Fibroblast of the conjunctiva (primary cell): ENCODE measurements at regions not wholly inside any gene's neighbourhood (a gene's known extent, or its start where the extent isn't known, plus 50 kb on each side); places are given as distances from the start of the nearest gene placed in this dataset.
A peak's percentile ranks its signal among the peaks of the same experiment; 100 is the strongest.

Experiments used
- DNase-seq: peaks from one replicate; pipeline ENCODE4 v3.0.0-alpha.2; 2010; ENCODE audit warnings: low read depth

GRCh38 chr18:2425426-2426317 is 145.6 kb downstream of the METTL4 start:
- DNase-seq, result peak; percentile 23

GRCh38 chr18:2430191-2430590 is 141.1 kb downstream of the METTL4 start:
- DNase-seq, result no peak

GRCh38 chr18:2431806-2432205 is 139.5 kb downstream of the METTL4 start:
- no peak for DNase-seq

GRCh38 chr18:2433366-2433765 is 137.9 kb downstream of the METTL4 start:
- no peak for DNase-seq

DNA sequence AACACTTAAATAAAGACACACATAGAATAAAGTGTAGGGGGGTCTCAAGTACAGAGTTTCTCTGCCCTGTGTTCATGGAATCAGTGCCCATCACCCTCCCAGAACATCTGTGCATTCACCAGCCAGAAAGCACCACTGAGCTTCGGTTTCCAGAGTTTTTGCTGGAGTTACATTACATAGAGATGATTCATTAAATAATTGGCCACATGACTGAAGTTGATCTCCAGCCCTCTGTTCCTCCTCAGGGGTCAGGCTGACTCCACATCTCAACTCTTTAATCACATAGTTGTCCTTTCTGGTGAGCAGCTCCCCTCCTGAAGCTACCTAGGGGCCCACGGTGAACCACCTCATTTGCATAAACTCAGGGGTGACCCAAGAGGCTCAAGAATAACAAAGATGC is 129.8 kb downstream of the METTL4 start:
- no peak for DNase-seq

- DNase-seq, result no peak
Observed at GRCh38 chr18:2442006-2442405, 129.3 kb downstream of the METTL4 start.

GRCh38 chr18:2442726-2443275 is 128.5 kb downstream of the METTL4 start:
- DNase-seq, result no peak

GRCh38 chr18:2444201-2444875 is 127.0 kb downstream of the METTL4 start:
- DNase-seq, result no peak

GRCh38 chr18:2448565-2449151 is 122.6 kb downstream of the METTL4 start:
- DNase-seq, result no peak

GRCh38 chr18:2451556-2451955 is 119.7 kb downstream of the METTL4 start:
- DNase-seq, result no peak

DNA sequence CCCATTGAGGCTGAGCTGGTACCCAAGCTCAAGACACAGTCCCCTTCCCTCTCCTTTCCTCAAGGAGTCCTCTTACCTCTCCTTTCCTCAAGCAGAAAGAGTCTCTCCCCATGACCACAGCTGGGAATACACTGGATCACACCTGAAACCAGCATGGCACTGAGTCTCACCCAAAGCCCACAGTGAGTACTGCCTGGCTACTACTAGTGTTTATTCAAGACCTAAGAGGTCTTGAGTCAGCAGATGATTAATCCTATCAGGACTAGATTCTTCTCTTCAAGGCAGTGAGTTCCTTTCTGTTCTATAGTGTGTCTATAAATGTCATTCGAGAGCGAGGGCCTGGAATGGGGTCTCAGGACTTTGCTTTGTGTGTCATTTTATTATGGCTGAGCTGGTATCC is 111.4 kb downstream of the METTL4 start:
- DNase-seq, result no peak

- no peak for DNase-seq
Observed at GRCh38 chr18:2466978-2467377, 104.3 kb downstream of the METTL4 start.

DNA sequence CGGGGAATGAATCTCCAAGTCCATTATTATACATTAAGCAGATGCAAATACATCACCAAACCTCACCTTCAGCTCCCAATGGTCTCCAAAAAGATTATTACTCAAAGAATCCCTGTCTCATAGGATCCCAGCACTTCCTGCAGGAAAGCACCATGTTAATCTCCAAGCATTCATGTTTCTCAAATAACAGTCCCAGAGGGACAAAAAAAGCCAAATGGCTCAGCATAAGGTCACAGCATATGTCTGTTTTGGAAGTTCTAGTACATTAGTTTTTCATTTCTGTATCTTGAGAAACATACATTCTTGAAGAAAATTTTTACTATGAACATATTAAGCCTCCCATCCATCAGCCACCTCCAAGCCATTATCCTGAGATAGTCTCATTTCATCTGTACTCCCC is 103.3 kb downstream of the METTL4 start:
- DNase-seq, result no peak

DNA sequence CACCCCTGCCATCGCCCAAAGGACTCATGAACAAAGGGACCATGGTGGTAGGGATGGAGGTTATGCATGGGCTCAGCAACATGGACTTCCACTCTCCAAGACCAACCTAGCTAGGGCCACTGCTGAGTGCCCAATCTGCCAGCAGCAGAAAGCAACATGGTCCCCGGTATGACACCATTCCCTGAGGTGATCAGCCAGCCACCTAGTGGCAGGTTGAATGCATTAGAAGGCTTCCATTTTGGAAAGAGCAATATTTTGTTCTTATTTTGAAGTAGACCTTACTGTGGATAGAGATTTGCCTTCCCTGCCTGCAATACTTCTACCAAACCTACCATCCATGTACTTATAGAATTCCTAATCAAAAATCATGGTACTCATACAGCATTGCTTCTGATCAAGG is 99.8 kb downstream of the METTL4 start:
- DNase-seq, result no peak

DNA sequence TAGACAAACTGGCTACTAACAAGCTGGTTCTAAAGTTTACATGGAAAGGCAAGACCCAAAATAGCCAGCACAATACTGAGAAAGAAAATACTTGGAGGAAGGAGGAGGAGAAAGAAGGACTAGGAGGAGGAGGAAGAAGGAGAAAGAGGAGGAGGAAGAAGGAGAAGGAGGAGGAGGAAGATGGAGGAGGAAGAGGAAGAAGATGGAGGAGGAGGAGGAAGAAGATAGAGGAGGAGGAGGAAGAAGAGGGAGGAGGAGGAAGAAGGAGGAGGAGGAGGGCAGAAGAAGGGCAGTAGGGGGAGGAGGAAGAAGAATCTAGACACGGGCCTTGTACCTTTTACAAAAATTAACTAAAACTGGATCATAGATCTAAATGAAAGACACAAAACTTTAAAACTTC is 92.6 kb downstream of the METTL4 start:
- no peak for DNase-seq

DNA sequence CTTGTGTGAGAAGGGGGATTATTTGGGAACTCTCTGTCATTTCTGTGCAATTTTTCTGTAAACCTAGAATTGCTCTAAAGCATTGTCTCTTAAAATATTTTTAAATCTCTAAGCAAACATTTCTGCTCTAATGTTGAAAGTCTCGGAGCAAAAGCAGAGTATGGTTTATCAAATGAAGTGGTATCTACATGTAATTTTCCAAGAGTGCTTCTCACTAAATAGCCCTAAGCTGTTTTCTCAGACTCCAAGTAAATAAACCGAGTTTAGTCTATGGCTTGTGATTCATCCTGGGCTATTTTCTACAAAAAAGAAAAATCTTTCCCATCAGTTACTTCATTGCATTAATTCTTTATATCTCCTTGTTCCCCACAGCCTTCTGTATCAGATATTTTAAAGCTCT is 90.8 kb downstream of the METTL4 start:
- DNase-seq, result no peak

DNA sequence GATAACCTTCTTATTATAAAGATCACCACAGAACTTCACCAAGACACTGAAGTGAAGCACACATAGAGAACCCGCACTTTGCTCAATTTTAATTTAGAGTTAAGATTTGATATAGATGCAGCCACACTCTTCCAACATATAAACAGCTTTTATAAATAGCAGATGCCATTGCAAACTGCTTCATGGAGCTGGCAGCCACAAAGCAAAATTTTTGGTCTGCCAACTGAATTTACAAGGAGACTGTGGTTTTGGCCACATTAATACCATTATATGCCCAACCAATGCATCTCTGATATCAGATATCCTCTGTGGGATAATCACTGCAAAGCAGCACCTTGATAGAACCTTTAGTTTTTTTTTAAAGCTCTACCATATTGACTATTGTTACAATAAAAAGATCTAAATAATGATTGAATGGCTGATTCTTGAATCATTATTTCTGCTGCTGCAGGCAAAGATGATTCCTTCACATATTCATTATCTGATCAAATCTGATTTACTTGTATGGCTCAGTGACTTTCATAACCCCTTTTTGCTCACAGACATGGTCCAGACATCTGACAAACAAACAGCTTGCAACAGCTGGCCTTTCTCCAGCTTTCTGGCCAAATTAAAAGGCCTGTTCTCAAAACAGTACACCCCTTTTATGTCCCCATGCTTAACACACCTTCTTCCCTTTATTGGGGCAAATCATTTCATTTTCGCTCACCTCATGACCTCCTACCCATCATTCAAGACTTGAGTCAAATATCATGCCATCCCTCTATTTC is 88.4 kb downstream of the METTL4 start:
- DNase-seq, result no peak

GRCh38 chr18:2485983-2486382 is 85.3 kb downstream of the METTL4 start:
- no peak for DNase-seq

DNA sequence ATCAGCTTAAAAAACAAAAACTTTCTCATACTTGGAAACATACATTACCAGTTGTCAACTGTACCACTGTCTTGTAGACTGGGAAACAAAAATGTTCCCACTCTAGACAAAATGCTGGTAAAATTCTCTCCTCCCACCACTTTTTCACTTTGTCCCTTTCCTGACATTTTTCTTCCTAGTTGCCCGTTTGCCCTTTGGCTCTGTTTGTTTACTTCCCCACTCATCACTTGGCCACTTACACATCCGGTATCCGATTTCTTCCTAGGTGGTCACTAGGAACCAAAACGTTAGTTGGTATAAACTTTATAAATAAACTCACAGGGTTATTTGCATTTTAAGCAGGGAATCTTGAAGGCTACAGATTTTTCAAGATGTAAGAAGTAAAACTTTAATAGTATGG is 84.9 kb downstream of the METTL4 start:
- DNase-seq, result no peak
